HCEC 1CT (cell line): ENCODE measurements at regions not wholly inside any gene's neighbourhood (a gene's known extent, or its start where the extent isn't known, plus 50 kb on each side); places are given as distances from the start of the nearest gene placed in this dataset.

ENCODE experiments used
- DNase-seq: peaks from one replicate; pipeline ENCODE4 v3.0.0-alpha.2; 2017

DNA sequence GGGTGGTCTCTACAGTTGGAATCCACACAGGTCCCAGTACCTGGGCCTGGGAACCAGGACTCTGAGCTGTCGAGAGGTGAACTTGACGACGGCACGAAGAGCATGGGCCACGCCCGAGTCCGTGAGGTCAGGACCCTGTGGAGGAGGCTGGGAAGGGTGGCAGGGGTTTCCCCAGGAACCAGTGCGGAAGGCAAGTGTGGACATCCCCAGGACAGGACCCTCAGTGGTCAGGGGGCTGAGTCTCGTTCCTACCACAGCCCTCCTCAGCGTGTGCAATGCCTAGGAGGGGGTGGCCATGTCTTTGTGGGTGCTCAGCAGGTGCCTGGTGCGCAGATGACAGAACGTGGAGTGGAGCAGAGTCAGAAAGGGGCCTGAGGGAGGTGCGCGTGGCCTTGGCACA, 335.6 kb upstream of the SALL3 start:
- no peak for DNase-seq

DNA sequence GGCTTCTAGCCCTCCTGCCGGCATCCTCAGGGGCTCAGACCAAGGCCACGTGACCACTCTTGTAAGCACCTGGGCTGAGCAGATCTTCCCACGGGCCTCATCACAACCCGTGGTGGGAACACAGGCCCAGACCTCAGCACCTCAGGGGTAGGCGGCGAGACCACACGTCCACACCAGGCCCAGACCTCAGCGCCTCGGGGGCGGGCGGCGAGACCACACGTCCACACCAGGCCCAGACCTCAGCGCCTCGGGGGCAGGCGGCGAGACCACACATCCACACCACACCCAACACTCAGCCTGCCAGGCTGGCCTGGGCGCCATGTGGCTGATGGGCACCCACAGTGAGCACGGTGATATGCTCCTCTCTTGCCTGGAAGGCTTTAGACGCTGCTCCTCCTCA, 334.4 kb upstream of the SALL3 start:
- no peak for DNase-seq

DNA sequence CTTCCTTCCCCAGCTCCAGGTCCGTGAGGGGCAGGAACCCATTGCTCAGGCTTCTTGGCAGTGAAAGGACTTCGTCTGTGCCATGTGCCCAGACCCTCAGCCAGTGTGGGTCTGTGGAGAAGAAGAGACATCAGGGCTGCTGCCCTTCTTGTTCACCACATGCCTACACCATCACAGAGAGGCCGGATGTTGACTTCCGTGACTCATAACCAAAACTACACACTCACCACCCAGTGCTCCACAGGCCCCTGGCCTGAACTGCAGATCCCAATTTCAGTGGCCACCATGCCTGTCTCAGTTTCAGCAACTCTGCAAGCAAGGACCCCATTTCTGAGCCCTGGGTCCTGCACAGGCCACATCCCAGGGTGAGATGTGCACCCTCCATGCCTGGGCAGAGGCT, 332.6 kb upstream of the SALL3 start:
- no peak for DNase-seq

DNA sequence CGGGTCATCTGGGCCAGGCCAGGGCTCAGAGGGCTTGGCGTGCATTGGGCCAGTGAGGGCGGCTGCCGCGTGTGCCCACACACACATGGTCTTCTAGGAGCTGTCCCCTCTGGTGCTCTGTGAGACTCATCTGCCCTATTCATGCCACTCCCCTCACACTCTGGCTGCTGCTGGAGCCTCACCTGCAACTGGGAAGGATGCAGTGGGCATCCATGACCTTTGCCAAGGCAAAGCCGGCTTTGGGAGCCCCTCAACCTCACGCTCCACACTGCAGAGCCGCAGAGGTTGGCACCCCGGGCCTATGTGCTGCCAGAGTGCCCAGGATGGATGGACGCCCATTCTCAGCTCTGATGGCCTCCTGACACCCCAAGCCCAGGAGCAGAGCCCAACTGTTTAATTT, 330.2 kb upstream of the SALL3 start:
- no peak for DNase-seq

DNA sequence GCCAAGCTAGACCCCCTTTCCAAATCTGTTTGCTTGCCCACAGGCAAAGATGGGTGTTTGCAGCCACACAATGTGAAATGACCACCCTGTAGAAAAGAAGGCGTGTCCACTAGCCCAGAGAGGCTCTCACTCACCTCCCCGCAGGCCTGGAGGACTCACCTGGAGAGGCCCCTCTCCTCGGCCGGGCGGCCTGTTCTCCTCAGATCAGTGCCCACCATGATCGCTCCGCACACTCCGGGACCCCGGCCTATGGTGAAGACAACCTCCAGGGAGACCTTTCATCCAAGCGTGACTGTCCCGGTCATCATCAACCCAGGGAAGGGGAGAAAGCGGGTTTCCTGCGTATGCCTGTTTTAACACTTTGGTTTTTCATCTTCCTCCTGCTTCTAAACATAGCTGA, 328.7 kb upstream of the SALL3 start:
- DNase-seq, result no peak

DNA sequence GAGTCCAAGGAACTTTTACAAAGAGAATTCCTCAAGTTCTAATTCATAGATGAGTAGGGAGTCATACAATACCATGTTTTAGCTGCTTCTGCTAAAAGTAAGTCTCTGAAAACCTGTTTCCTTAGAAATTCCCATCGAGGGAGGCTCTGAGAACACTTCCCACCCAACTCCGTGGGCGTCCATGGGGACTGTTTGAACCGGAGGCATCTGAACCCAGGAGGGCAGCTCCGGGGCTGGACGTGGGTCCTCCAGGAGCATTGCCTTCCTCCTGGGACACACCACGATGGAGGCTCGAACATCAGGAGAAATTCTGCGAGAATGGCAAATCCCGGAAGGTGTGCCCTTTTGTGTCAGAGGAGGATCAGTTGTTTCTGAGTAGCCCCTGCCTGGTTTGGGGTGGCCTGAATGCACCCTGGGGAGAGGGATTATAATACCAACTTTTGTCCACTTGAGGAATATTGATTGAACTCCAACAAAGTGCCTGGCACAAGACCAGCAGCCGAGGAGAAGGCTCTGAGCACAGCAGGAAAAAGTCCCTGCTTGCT, 327.5 kb upstream of the SALL3 start:
- DNase-seq, result no peak

DNA sequence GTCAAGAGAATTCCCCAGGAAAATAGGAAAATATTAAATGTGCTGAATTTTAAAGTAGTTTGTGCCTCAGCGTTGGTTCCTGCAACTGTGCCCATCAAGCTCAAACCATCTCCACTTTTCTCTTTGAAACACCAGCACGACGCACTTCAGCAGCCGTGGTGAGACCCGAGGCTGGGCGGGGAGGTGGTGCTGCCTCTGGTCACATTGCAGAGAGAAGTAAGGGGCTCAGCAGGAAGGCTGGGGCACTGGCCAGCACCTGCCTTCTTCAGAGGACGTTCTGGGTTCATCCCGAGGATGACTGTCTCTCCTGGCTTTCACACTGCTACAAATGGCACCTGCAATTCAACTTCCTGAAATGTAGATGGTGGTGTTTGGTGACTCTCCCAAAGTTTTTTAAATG, 323.7 kb upstream of the SALL3 start:
- DNase-seq, result no peak

DNA sequence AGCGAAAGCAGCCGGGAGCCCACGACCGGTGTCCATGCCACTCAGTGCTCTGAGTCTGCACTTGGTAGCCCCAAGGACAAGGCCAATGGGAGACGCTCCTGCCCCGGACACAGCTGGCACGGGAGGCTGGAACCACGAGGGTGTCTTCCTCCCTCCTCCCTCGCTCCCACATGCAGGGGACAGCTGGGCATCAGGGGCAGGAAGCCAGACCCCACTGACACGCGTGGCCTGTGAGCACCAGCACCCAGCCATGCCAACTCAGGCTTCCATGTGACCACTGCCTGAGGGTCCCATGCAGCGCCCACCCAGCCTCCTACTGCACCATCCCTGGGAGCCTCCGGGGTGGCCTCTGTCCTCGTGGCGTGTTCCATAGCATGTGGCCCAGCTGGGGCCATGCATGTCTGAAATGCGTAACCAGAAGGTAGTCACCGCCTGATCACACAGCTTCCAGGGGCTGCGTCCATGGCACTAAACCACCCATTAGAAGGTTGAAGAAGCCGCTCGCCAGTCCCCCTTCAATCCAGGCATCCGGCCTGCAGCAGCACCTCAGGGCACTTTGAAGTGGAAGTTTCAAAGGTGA, 323.2 kb upstream of the SALL3 start:
- DNase-seq, result no peak

DNA sequence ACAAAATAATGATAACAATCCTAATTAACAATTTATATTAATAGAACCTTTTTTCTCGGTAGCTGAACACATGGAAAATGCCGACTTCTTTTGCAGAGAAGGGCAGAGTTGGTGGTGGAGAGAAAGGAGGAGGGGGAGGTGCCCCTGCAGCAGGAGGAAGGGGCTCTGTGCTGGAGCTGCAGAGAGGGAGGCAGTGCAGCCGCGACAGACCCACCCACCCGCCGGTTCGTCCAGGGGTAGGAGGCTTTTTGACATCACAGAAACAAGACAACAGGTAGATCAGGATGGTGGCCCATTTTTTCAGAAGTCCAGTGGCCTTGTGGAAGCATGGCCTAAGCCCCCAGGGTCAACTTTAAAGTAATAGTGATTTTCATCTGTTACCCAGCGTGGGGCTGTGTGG, 321.1 kb upstream of the SALL3 start:
- DNase-seq, result no peak

DNA sequence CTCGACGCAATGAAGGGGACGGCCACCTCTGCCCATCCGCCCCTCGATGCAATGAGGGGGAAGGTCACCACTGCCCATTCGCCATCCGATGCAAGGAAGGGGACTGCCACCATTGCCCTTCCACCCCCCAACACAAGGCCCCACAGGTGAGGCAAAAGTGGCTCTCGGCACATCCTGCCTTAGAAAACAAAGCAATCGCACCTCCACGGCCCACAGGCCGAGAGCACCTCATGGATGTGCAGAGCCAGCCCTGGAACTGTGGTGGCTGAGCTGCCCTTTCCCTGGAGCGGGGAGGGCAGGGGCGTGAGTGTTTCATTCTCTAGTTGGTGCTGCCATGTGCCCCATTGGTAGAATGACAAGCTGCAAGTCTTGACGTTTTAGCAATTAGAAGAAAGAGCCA, 320.6 kb upstream of the SALL3 start:
- no peak for DNase-seq

DNA sequence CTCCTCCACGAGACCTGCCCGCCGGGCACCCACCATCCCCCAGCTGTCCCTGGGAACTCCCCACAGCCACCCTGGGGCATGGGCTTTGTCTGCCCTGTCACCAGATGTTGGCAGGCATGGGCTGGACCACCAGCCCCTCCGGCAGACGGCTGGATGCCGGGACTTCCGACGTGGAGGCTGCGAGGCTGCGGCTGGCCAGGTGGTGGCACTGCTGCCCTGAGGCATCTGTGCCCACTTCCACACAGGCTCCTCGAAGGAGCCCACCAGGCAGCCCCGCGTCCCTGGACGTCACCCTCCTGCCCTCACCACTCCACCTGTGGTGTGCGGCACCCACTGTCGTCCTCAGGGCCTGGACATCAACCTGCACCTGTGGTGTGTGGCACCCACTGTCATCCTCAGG, 319.9 kb upstream of the SALL3 start:
- no peak for DNase-seq

DNA sequence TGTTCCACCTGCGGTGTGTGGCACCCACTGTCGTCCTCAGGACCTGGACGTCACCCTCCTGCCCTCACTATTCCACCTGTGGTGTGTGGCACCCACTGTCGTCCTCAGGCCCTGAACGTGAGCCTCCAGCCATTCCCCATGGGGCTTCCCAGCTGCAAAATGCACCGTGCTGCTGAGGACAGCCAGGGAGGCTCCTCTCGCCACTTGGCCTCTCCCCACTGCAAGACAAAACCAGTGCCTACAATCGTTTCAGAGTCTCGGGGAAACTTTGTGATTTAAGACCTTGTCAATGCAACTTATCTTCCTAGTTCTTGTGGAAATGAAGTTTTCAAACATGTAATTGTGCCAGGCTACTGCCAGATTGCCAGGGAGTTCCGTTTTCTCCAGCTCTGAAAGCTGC, 319.3 kb upstream of the SALL3 start:
- DNase-seq, result no peak

DNA sequence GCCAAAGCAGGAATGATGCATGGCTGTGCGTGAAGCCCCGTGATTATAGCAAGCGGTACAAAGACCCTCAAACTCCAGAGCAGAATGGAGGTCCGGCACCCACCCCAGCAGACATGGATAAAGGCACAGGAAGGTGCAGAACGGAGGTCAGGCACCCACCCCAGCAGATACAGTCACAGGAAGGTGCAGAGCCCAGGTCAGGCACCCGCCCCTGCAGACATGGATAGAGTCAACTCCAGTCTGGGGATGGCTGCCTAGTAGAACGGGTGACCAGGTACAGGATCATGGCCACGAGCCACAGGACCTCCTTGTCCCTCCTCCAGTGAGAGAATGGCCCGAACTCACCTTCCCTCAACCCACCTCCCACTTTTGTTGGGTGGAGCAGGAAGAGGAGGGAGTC, 318.3 kb upstream of the SALL3 start:
- DNase-seq, result no peak

DNA sequence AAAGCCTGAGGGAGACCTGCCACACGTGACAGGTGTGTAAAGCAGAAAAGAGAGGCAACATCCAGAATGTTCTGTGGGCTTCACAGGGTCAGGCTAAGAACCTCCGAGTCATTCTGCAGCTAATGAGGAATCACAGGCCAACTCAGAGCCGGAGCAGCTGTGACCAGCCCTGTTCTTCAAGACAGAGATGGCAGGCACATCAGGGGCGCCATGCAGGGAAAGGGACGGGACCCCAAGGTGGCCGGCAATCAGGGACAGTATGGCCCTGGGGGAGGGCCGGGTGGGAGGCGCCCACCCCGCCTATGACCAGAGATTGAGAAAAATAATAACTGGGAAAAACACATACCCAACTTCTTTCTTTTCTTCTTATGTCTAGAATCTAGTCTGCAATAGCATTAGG, 316.7 kb upstream of the SALL3 start:
- DNase-seq, result no peak

DNA sequence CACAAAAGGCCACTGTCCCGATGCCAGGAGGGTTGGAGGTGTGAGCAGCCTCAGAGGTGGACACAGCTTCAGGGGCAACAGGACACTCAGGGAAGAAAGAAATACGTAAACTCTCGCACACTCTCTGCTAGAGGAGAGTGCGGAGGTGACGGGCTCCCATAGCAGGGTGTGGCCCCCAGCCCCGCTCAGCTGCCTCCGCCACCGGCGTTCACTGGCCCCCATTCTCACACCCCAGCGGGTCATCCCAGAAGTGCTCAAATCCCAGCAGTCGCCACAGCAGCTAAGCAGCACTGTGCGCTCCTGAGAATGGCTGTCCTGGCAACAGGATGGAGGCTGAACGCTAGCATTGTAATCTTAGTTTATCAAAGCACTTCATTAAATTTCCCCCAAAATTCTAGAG, 315.6 kb upstream of the SALL3 start:
- no peak for DNase-seq

DNA sequence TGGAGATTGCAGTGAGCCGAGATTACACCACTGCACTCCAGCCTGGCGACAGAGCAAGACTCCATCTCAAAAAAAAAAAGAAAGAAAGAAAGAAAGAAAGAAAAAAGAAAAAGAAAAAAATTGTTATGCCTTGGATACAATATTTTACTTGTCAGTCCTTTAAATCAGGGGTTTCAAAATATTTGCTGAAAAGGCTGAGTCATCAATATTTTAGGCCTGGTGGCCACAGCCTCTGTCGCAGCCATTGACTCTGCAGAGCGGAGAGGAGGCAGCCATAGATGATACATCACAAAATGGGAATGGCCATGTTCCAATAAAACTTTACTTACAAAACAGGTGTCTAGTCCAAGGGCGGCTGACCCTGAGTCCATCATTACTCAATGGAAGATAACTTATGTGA, 314.8 kb upstream of the SALL3 start:
- DNase-seq, result no peak

DNA sequence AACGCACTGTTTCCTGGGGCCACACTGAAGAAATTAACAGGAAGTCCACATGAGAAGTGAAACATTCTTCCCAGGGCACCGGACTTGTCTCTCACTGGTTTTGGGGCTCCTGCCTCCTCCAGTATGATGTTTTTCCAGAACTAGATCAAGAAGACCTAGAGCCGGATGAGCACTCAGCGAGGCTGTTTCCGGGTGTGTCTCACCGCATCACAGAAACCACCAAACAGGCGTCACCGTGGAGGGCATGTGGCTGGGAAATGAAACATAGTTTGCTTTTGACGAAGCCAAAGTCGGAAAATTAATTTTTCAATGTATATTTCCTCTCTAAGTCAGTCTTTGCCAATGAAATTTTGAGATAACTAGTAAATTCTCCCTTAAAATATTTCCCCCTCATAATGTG, 314.0 kb upstream of the SALL3 start:
- DNase-seq, result no peak

DNA sequence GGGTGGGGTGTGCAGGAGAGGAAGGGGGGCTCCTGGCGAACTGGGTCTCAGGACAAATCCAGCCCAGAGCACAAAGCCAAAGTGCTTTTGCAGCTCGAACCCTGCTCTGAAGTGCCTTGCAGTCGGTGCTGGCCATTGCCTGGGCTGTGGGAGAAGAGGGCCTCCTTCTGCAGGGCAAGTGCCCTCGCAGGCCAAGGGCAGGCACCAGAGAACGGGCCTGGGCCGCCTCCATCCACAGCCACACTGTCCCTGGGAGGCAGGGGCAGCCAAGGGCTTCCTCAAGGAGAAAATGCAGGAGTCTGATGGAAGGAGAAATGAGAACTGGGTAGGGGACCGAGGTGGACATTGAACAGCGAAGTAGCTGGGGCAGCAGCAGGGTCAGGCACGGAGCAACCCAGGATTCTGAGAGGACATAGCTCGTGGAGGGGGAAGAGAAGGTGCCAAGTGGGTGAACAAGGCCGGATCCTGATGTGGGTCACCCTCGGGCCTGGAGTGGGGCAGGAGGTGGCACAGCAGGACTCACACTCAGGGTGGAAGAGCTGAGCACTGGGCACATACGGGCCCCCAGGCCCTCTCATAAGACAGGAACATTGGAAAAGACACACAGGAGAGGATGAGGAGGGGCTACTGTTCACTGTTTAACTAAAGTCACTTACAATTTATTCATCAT, 312.8 kb upstream of the SALL3 start:
- DNase-seq, result no peak

DNA sequence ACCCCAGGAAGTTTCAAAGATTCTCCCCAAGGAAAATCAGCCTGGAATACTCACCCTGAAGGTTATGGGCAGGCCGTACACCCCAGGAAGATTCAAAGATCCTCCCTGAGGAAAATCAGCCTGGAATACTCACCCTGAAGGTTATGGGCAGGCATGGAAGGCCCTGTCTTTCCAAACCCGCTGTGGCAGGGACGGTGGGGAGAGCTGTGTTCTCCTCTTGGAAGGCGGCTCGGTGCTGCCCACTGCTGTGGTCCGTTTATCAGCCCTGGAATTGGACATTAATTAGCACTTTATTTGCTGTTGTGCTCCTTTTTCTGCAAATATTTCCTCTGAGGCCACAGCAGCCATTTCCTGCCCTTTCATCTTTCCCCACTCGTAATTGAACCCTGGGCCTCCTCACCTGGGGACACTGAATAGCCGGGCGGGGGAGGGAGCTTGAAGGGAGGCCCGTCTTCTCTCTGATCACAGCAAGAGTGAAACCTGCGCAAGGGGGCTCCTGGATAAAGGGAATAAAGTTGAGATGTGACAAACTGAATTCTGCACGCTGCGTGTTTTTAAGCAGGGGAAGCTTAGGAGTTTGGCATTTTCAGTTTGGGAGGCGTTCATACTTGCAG, 308.7 kb upstream of the SALL3 start:
- DNase-seq, result no peak

DNA sequence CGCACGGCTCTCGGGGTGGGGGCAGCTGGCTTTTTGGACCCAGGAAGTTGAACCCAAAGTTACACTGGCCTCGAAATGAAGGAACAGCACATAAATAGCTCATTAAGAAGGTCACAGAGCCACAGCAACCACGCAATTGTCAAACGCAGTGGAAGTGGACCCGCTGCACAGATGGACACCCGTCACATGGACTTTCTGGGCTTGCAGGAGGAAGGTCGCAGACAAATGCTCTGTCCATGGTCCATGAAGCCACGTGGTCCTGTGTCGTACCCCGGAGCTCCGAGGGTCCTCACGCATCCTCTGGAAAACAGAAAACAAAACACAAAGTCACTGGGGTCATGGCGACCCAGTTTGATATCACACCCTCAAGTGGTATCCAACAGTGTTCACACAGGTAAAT, 308.1 kb upstream of the SALL3 start:
- DNase-seq, result no peak

DNA sequence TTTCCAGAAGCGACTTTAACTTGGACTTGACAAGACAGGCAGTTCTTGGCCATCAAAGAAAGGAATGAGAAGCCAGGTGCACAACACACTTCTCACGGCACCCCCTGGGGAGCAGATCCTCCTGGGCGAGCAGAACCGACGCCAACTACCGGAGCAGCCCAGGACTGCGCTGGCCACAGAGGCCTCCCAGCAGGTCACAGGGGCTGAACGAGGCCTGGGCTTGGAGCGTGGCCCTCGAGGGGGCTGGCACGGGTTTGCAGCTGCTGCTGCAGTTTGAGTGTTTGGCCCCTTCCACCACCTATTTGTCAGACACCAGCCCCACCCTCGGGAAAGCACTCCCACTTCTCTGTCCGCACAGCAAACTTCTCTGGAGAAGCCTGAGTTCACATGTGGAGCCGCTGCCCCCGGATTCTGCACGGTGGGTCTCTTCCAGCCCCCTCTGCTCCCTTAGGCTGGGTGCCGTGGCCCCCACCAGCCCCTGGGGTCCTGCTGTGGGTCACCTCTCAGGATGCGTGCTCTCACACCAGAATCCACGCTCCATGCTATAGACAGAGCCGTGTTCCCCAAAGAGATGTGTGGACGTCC, 306.7 kb upstream of the SALL3 start:
- DNase-seq, result no peak

DNA sequence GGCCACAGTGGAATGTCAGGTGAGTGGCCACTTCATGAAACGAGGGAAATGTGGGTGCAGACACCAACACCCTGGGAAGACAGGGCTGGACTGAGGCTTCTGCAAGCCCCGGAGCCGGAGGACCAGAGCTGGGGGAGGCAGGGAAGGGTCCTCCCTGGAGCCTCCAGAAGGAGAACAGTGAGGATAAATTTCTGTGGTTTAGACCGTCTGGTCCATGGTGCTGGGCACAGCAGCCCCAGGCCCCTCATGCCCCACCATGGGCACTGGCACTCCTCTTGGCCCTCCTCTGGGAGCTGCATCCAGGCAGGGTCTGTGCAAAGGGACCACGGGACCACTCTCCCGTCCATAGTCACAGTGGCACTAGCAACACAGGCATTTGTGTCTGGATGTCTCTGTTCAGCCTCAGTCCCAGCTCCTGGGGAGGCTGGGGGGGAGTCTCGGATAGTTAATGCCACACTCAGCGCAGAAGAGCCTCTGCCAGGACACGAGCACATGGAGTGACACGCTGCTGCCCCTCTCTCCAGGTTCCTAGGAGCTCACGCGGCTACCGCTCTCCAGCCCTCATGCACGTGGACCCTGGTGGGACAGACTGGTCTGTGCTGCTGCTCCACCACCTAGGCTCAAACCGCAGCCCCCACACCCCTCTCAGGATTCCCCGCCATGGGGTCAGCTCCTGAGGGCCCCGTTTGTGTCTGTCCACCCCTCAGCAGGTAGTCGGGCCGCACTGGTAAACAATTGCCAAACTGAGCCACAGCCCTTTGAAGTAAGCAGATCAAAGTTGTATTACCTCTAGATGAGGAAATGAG, 305.9 kb upstream of the SALL3 start:
- DNase-seq, result no peak

DNA sequence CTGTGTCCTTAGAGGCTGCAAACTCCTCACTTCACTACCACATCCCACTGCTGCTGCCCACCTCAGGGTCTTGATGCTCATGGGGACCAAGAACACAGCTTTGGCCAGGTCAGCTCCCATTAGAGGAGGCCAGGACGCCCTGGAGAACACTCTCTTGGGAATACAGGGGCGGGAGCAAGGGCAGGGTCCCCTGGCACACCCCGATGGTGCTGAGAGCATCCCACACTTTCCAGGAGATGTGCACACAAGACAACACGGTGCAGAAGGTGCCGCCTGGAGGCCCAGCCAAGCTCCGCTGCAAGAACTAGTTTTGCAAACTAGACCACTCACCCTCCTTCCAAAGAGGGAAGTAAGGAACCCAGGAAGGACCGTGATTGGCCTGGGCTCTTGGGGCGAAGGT, 304.4 kb upstream of the SALL3 start:
- no peak for DNase-seq
